SK-N-SH (cell line): ENCODE measurements at regions not wholly inside any gene's neighbourhood (a gene's known extent, or its start where the extent isn't known, plus 50 kb on each side); places are given as distances from the start of the nearest gene placed in this dataset.

Experiments
- EP300 ChIP-seq, 2 experiments: IDR thresholded peaks; 2 replicates each; pipeline versions ENCODE4 v1.4.0 to v1.6.1; 2012; ENCODE audit warnings: borderline replicate concordance in 1 of 2, low read depth in 1 of 2, low read length in 1 of 2
- RFX5 ChIP-seq: IDR thresholded peaks from 2 replicates; pipeline ENCODE4 v1.6.1; 2012; ENCODE audit warnings: mild to moderate bottlenecking, improper control_type of control experiment, low read length
- SMC3 ChIP-seq: IDR thresholded peaks from 2 replicates; pipeline ENCODE4 v1.6.1; 2012; ENCODE audit warnings: low read depth, low read length, improper control_type of control experiment
- TCF12 ChIP-seq: IDR thresholded peaks from 2 replicates; pipeline ENCODE4 v1.4.0; 2012
- TEAD4 ChIP-seq: IDR thresholded peaks from 2 replicates; pipeline ENCODE4 v1.4.0; 2012; ENCODE audit warnings: mild to moderate bottlenecking, borderline replicate concordance; ENCODE audit not compliant: insufficient read depth
- TF ChIP-seq, protein P1 (sequence below): fragments of 200-600 bp; sonication (generic); IDR thresholded peaks from 2 replicates; pipeline ENCODE4 v1.6.1; 2017; ENCODE audit warnings: antibody characterized with exemption, mild to moderate bottlenecking, moderate library complexity

DNA sequence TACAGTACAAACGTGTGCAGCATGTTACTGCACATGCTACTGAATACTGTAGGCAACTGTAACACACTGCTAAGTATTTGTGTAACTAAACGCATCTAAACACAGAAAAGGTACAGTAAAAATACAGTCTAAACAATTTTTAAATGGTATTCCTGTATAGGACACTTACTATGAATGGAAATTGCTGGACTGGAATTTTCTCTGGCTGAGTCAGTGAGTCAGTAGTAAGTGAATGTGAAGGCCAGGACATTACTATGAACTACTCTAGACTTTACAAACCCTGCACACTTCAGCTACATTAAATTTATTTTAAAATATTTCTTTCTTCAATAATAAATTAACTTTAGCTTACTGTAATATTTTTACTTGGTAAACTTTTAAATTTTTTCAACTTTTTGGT lies 225.0 kb upstream of the TENT5A start:
- TF ChIP-seq TCF12 (no peak), EP300 (IDR thresholded peaks at IDR 0.05; ENCODE audit: borderline replicate concordance in 1 of 2, low read depth in 1 of 2, low read length in 1 of 2) (no peak), RFX5 (no peak), TEAD4 (no peak), SMC3 (no peak)
- TF ChIP-seq, protein P1, sequence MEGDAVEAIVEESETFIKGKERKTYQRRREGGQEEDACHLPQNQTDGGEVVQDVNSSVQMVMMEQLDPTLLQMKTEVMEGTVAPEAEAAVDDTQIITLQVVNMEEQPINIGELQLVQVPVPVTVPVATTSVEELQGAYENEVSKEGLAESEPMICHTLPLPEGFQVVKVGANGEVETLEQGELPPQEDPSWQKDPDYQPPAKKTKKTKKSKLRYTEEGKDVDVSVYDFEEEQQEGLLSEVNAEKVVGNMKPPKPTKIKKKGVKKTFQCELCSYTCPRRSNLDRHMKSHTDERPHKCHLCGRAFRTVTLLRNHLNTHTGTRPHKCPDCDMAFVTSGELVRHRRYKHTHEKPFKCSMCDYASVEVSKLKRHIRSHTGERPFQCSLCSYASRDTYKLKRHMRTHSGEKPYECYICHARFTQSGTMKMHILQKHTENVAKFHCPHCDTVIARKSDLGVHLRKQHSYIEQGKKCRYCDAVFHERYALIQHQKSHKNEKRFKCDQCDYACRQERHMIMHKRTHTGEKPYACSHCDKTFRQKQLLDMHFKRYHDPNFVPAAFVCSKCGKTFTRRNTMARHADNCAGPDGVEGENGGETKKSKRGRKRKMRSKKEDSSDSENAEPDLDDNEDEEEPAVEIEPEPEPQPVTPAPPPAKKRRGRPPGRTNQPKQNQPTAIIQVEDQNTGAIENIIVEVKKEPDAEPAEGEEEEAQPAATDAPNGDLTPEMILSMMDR: no peak
